ENCODE measurements at regions not wholly inside any gene's neighbourhood (a gene's known extent, or its start where the extent isn't known, plus 50 kb on each side); places are given as distances from the start of the nearest gene placed in this dataset.
"Not testable (repeated sequence)": the region's sequence is repeated elsewhere in the genome, so short reads cannot be mapped to it uniquely, and the experiment has no call there.

DNA sequence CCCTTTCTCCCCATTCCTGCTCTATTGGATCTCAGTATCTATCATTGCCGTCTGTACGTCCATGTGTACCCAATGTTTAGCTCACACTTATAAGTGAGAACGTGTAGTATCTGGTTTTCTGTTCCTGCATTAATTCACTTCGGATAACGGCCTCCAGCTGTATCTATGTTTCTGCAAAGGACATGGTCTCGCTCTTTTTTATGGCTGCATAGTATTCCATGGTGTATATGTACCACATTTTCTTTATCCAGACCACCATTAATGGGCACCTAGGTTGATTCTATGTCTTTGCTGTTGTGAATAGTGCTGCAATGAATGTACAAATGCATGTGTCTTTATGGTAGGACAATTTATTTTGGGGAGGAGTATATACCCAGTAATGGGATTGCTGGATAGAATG, 94.4 kb upstream of the MPP7 start:
- Histone ChIP-seq H3K9me3 (no peaks in the 10 kb centered on the region), H3K4me3 (ENCODE audit: low read depth, low read length) (no peak overlapping the region), H3K36me3 (ENCODE audit: control insufficient read depth, insufficient read depth, low read length) (no peaks in the 10 kb centered on the region), H3K4me1 (no peaks in the 10 kb centered on the region), H3K27me3 (replicated peaks; ENCODE audit: control insufficient read depth, insufficient read depth, low read length) (no peaks in the 10 kb centered on the region)
- no peak overlapping the region for H3K27ac Mint-ChIP-seq (ENCODE audit: unreplicated experiment)
- H3K27me3 Mint-ChIP-seq (ENCODE audit: insufficient read depth, unreplicated experiment), result no peaks in the 10 kb centered on the region
- no peak overlapping the region for H3K4me3 Mint-ChIP-seq (ENCODE audit: unreplicated experiment)
- no peak for DNase-seq
- TF ChIP-seq, protein P1, sequence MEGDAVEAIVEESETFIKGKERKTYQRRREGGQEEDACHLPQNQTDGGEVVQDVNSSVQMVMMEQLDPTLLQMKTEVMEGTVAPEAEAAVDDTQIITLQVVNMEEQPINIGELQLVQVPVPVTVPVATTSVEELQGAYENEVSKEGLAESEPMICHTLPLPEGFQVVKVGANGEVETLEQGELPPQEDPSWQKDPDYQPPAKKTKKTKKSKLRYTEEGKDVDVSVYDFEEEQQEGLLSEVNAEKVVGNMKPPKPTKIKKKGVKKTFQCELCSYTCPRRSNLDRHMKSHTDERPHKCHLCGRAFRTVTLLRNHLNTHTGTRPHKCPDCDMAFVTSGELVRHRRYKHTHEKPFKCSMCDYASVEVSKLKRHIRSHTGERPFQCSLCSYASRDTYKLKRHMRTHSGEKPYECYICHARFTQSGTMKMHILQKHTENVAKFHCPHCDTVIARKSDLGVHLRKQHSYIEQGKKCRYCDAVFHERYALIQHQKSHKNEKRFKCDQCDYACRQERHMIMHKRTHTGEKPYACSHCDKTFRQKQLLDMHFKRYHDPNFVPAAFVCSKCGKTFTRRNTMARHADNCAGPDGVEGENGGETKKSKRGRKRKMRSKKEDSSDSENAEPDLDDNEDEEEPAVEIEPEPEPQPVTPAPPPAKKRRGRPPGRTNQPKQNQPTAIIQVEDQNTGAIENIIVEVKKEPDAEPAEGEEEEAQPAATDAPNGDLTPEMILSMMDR (IDR thresholded peaks at IDR 0.05; ENCODE audit: insufficient read depth in 1 of 2, low read depth in 1 of 2, low read length in 1 of 2, severe bottlenecking in 1 of 2, unreplicated experiment in 1 of 2), result no peak
- CTCF ChIA-PET, result no interaction called here
- no TSS peak for BruUV-seq (replicated peaks)
- intact Hi-C loops (cut with micrococcal nuclease; ENCODE audit: unreplicated experiment), result no loop called here
- POLR2A ChIA-PET, result no interaction called here
- no peaks in the 10 kb centered on the region for H3K36me3 Mint-ChIP-seq (ENCODE audit: insufficient read depth, unreplicated experiment)
- H3K9me3 Mint-ChIP-seq (ENCODE audit: unreplicated experiment), result no peaks in the 10 kb centered on the region
- H3K4me1 Mint-ChIP-seq (ENCODE audit: low read depth, unreplicated experiment), result peaks cover 8% of the 10 kb centered on the region

DNA sequence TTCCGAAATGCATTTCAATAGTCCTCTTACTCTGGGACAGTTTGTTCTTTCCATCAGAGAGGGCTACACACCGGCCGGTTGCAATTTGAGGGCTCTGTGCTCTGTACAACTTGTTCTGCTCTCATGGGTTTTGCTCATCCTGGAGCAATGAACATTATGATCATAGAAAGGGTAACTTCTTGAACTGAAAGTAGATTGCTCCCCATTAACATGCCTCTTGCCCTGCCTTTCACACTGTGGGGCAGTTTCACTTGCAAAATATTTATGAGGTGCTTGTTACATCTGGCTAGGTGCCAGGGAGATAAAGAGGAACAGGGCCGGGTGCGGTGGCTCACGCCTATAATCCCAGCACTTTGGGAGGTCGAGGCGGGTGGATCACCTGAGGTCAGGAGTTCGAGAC, 97.3 kb upstream of the MPP7 start:
- no TSS peak for BruUV-seq (replicated peaks)
- H3K9me3 ChIP-seq, result no peaks in the 10 kb centered on the region
- intact Hi-C loops (cut with micrococcal nuclease; ENCODE audit: unreplicated experiment), result no loop called here
- ChIA-PET POLR2A (no interaction called here), CTCF (no interaction called here)
- TF ChIP-seq, protein P1 (IDR thresholded peaks at IDR 0.05; ENCODE audit: insufficient read depth in 1 of 2, low read depth in 1 of 2, low read length in 1 of 2, severe bottlenecking in 1 of 2, unreplicated experiment in 1 of 2), result no peak
- no peak overlapping the region for H3K4me3 ChIP-seq (ENCODE audit: low read depth, low read length)
- Mint-ChIP-seq H3K36me3 (ENCODE audit: insufficient read depth, unreplicated experiment) (no peaks in the 10 kb centered on the region), H3K4me1 (ENCODE audit: low read depth, unreplicated experiment) (no peaks in the 10 kb centered on the region), H3K27me3 (ENCODE audit: insufficient read depth, unreplicated experiment) (no peaks in the 10 kb centered on the region), H3K4me3 (ENCODE audit: unreplicated experiment) (no peak overlapping the region), H3K9me3 (ENCODE audit: unreplicated experiment) (no peaks in the 10 kb centered on the region), H3K27ac (ENCODE audit: unreplicated experiment) (no peak overlapping the region)
- no peaks in the 10 kb centered on the region for H3K27me3 ChIP-seq (replicated peaks; ENCODE audit: control insufficient read depth, insufficient read depth, low read length)
- DNase-seq, result no peak
- no peaks in the 10 kb centered on the region for H3K36me3 ChIP-seq (ENCODE audit: control insufficient read depth, insufficient read depth, low read length)
- no peaks in the 10 kb centered on the region for H3K4me1 ChIP-seq

DNA sequence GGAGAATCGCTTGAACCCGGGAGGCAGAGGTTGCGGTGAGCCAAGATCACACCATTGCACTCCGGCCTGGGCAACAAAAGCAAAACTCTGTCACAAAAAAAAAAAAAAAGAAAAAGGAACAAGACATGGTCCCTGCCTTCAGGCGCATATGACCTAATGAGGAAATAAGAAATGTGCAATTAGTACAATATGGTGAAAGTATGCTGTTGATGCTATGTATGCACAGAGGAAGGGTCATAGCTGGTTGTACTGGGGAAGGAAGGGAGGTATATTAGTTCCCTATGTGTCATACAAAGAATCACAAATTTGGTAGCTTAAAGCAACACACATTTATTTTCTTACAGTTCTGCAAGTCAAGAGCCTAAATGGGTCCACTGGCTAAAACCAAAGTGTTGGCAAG, 97.8 kb upstream of the MPP7 start:
- no peaks in the 10 kb centered on the region for H3K9me3 Mint-ChIP-seq (ENCODE audit: unreplicated experiment)
- ChIA-PET CTCF (interaction anchor here (0.7 kb wide), 1 partner anchor 1317 kb away, joined by 6 read pairs; no protein-coding TSS in a partner anchor), POLR2A (no interaction called here)
- H3K4me3 Mint-ChIP-seq (ENCODE audit: unreplicated experiment), result no peak overlapping the region
- BruUV-seq (replicated peaks), result no TSS peak
- H3K27ac Mint-ChIP-seq (ENCODE audit: unreplicated experiment), result no peak overlapping the region
- no peaks in the 10 kb centered on the region for H3K27me3 Mint-ChIP-seq (ENCODE audit: insufficient read depth, unreplicated experiment)
- Histone ChIP-seq H3K9me3 (no peaks in the 10 kb centered on the region), H3K36me3 (ENCODE audit: control insufficient read depth, insufficient read depth, low read length) (no peaks in the 10 kb centered on the region), H3K27me3 (replicated peaks; ENCODE audit: control insufficient read depth, insufficient read depth, low read length) (no peaks in the 10 kb centered on the region), H3K4me3 (ENCODE audit: low read depth, low read length) (no peak overlapping the region), H3K4me1 (no peaks in the 10 kb centered on the region)
- intact Hi-C loops (cut with micrococcal nuclease; ENCODE audit: unreplicated experiment), result no loop called here
- no peak for DNase-seq
- no peaks in the 10 kb centered on the region for H3K4me1 Mint-ChIP-seq (ENCODE audit: low read depth, unreplicated experiment)
- TF ChIP-seq, protein P1 (IDR thresholded peaks at IDR 0.05; ENCODE audit: insufficient read depth in 1 of 2, low read depth in 1 of 2, low read length in 1 of 2, severe bottlenecking in 1 of 2, unreplicated experiment in 1 of 2), result no peak
- no peaks in the 10 kb centered on the region for H3K36me3 Mint-ChIP-seq (ENCODE audit: insufficient read depth, unreplicated experiment)

GRCh38 chr10:28402611-28403073, 99.8 kb upstream of the MPP7 start:
- H3K36me3 ChIP-seq (ENCODE audit: control insufficient read depth, insufficient read depth, low read length); H3K27me3 ChIP-seq (replicated peaks; ENCODE audit: control insufficient read depth, insufficient read depth, low read length); H3K4me1 ChIP-seq; H3K9me3 Mint-ChIP-seq (ENCODE audit: unreplicated experiment); H3K27ac Mint-ChIP-seq (ENCODE audit: unreplicated experiment); H3K4me1 Mint-ChIP-seq (ENCODE audit: low read depth, unreplicated experiment); H3K36me3 Mint-ChIP-seq (ENCODE audit: insufficient read depth, unreplicated experiment); H3K9me3 ChIP-seq; H3K27me3 Mint-ChIP-seq (ENCODE audit: insufficient read depth, unreplicated experiment); DNase-seq; H3K4me3 ChIP-seq (ENCODE audit: low read depth, low read length); H3K4me3 Mint-ChIP-seq (ENCODE audit: unreplicated experiment); intact Hi-C loops (cut with micrococcal nuclease; ENCODE audit: unreplicated experiment); POLR2A ChIA-PET; BruUV-seq (replicated peaks): not testable (repeated sequence)
- CTCF ChIA-PET, result interaction anchor here (1.4 kb wide), 1 partner anchor 9 kb away, joined by 4 read pairs; no protein-coding TSS in a partner anchor

Data from Caco-2 (cell line).